Epithelial cell of prostate (primary cell): ENCODE measurements at regions not wholly inside any gene's neighbourhood (a gene's known extent, or its start where the extent isn't known, plus 50 kb on each side); places are given as distances from the start of the nearest gene placed in this dataset.
"Not testable (repeated sequence)": the region's sequence is repeated elsewhere in the genome, so short reads cannot be mapped to it uniquely, and the experiment has no call there.

ENCODE experiments used
- DNase-seq: peaks from one replicate; pipeline ENCODE4 v3.0.0-alpha.2; 2011; ENCODE audit warnings: low read depth, low spot score
- H3K27ac ChIP-seq: fragments of 450-650 bp; 2 replicates; pipeline ENCODE4 v1.5.1; 2017; ENCODE audit warnings: mild to moderate bottlenecking

- no peak for DNase-seq
Measured at GRCh38 chr1:229019663-229020271, 251.1 kb upstream of the RAB4A start.

DNA sequence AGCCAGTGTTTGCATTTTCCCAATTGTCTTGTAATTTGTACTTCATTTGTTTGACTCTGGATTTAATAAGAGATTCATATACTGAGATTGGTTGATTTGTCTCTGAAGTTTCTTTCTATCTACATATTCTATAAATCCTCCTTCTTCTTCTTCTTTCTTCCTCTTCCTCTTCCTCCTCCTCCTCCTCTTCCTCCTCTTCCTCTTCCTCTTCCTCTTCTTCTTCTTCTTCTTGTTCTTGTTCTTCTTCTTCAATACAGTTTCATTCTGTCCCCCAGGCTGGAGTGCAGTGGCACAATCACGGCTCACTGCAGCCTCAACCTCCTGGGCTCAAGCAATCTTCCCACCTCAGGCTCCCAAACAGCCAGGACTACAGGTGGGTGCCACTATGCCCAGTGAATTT lies 249.9 kb upstream of the RAB4A start:
- not testable (repeated sequence) for H3K27ac ChIP-seq, DNase-seq

More at GRCh38 chr1:229019663-229020271, 251.1 kb upstream of the RAB4A start:
- H3K27ac ChIP-seq: no peak overlapping the region

- H3K27ac ChIP-seq: no peak overlapping the region
- DNase-seq: no peak
Measured at GRCh38 chr1:229022595-229023333, 248.1 kb upstream of the RAB4A start.

- no peak for DNase-seq
- no peak overlapping the region for H3K27ac ChIP-seq
Measured at GRCh38 chr1:229023651-229024300, 247.1 kb upstream of the RAB4A start.

DNA sequence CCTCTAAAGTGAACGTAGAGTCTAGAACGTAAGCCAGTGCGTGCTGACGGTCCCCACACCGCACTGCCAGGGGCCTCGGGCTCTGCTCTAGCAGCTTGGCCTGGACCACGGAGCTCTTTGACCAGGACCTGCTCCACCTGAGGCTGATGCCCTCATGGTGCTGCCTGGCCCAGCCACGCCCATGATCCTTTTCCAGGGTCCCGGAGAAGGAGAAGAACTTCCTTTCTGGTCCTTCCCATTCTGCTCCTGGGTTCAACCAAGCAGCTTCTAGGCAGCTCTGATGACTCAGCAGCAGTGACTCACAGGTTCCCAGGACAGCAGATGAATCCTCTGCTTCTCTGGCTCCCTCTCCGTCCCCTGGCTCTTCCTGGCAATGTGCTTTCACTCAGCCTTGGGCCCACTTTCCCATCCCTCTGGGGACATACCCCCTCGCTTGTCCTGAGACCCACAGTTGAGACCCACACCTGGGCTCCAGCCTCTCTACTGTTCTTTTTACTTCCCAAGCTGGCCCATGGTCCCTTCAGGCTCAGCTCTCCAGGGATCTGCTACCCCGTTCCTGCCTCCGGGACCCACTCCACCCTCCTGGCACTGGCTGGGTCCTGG lies 246.3 kb upstream of the RAB4A start:
- no peak overlapping the region for H3K27ac ChIP-seq
- peak; percentile 37 for DNase-seq

GRCh38 chr1:229025576-229025975 lies 245.3 kb upstream of the RAB4A start:
- no peak overlapping the region for H3K27ac ChIP-seq
- no peak for DNase-seq

GRCh38 chr1:229027158-229027557 lies 243.8 kb upstream of the RAB4A start:
- no peak overlapping the region for H3K27ac ChIP-seq
- no peak for DNase-seq

DNA sequence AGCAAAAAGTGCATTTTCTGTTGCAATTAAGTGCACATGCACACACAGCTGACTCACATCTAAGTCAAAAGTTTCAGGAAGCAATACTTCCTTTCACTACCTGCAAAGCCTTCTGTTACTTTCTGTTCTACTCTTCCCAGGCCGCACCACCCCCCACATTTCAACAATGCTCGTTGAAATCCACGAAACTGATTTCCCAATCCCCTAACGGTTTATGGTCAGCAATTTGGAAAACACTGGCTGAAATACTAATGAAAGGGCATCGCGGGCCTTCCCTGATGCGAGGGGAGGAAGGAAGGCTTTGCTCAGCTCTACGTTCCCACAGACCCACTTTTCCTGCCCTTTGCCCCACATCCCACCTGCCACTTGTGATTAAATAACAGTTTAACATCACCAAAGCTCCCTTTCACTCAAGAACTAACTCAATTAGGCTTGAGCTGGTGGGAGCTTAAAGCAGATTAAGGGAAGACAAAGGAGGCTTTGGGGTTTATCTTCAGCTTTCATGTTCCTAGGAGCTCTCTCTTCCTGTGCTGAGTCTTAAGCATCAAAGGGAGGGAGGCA lies 243.2 kb upstream of the RAB4A start:
- H3K27ac ChIP-seq: no peak overlapping the region
- no peak for DNase-seq

GRCh38 chr1:229028544-229028943 lies 242.4 kb upstream of the RAB4A start:
- no peak for DNase-seq
- H3K27ac ChIP-seq: no peak overlapping the region

- no peak for DNase-seq
- H3K27ac ChIP-seq: no peak overlapping the region
Measured at GRCh38 chr1:229028987-229029878, 241.7 kb upstream of the RAB4A start.

DNA sequence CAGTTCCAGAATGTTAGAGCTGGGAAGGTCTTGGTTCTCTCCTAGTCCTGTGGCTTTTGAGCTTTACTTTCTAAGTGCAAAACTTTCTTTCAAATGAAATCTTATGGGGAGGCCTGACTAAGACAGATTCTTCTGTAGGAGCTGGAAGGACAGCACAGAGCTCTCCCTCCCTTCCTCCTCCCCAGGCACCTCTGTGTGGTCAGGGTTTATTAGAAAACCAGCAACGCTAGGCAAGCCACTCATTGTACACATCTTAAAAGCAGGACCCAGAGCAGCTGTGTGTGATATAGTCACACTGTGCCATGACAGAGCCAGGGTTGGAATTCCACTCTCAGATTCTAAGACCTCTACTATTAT lies 241.1 kb upstream of the RAB4A start:
- DNase-seq: no peak
- H3K27ac ChIP-seq: no peak overlapping the region

DNA sequence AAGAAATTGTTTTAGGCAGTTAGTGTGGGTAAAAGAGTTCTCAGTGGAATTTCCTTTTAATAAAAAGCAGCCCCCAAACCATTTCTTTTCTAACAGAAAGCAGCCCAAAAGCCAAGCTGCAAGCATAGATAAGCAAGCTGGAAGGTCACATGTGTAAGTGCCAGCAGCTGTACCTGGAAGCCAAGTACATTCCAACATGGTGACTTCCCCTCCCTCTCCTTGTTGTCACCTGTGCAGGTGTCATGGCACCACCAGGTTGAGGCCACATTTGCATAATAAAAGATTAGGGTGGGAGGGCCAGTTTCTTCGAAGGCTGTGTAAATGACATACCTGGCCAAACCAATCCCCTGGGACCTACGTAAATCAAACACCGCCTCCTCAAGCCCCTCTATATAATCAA lies 240.3 kb upstream of the RAB4A start:
- no peak for DNase-seq
- H3K27ac ChIP-seq: no peak overlapping the region

GRCh38 chr1:229031061-229031460 lies 239.8 kb upstream of the RAB4A start:
- DNase-seq: no peak

DNA sequence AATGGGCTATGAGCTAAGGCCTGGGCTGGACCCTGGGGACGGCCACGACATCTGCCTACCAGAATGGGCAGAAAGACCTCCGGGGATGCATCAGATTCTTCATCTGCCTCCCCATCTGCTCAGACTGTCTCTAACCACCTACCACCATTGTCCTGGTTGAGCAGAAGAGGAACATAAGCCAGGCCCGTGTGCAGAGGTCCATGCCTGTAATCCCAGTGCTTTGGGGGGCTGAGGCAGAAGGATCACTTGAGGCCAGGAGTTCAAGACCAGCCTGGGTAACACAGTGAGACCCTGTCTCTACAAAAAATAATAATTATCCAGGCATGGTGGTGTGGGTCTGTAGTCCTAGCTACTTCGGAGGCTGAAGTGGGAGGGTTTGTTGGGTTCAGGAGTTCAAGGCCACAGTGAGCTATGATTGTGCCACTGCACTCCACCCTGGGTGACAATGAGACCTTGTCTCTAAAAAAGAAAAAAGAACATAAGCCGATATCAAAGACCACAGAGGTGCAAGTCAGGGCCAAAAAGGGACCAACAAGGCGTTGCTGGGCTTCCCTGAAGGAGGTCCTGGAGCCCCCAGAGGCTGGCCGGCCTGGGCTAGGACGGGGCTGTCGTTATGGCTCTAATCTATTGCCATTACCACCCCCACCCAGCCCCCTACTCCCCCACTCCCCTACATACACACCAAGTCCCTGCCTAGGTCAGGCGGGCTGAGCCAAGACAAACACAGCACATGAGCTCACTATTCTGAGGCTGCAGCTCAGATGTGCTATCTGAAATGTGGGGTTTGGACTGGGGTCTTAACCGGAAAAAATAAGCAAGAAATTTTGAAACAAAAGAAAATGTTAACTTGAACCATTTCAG lies 239.2 kb upstream of the RAB4A start:
- DNase-seq: no peak
- H3K27ac ChIP-seq: no peak overlapping the region

More at GRCh38 chr1:229031061-229031460, 239.8 kb upstream of the RAB4A start:
- H3K27ac ChIP-seq: no peak overlapping the region

- DNase-seq: no peak
- H3K27ac ChIP-seq: no peak overlapping the region
Measured at GRCh38 chr1:229032375-229032774, 238.5 kb upstream of the RAB4A start.

DNA sequence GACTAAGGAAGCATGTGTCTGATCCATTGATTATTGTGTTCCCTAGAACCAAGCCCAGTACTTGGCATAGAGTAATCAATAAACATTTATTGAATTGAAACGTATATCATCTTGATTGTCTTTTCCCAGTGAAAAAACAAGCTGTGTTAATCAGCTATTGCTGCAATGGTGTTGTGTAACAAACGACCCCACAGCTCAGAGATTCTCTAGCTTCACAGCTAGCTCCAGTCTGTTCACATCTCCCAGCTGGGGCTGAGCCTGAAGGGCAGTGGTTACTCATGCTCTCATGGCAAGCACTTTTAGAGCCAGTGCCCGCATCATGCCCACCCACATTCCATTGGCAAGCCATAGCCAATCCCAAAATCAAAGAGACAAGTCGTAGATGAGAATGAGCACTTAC lies 237.4 kb upstream of the RAB4A start:
- H3K27ac ChIP-seq: no peak overlapping the region
- no peak for DNase-seq

GRCh38 chr1:229034342-229034741 lies 236.6 kb upstream of the RAB4A start:
- no peak for DNase-seq
- H3K27ac ChIP-seq: no peak overlapping the region

DNA sequence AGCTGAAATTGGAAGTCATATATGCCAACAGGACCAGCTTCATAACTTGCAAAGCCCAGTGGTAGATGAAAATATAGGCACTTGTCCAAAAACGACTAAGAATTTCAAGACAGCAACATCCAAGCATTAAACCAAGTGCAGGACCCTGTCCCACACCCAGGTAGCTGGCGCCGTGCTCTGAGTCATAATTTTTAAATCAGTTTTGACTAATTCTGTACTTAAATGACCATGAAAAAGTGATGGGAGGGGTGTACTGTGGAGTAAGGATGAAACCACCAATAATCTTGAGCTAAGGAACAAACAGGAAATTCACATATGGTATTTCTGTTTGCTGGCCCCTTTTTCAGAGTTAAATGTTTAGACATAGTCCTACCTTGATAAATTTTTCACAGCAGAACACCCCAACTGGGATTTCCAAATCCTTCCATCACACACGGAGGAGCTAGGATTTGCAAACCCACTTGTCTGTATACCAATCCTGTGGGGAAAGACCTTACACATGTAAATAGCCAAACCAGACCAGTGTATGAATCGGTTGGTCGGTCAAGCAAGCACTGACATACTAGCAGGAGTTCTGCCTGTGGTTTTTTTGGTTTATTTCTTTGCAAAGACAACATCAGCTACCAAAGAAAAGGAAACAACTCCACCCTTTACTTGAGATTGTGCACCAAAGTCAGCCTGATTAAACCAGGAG lies 235.7 kb upstream of the RAB4A start:
- H3K27ac ChIP-seq: no peak overlapping the region
- DNase-seq: no peak

DNA sequence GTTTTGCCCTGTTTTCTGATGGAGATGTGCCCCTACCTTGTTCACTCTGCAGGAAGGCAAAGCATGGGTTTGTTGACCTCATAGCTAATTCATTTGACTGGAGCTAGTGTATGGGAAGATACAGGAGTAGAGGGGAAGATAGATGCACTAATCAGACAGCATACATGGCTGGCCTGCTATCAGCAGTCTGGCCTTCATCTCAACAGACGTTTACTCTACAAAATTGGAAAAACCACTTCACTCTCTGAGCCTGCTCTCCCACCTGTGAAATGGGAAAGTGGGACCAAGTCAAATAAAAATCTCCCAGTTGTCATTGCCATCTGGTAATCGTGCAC lies 235.2 kb upstream of the RAB4A start:
- no peak for DNase-seq
- H3K27ac ChIP-seq: no peak overlapping the region
